Epithelial cell of proximal tubule (primary cell): ENCODE measurements at regions not wholly inside any gene's neighbourhood (a gene's known extent, or its start where the extent isn't known, plus 50 kb on each side); places are given as distances from the start of the nearest gene placed in this dataset.

Experiments
- DNase-seq: peaks from one replicate; pipeline ENCODE4 v3.0.0-alpha.2; 2011; ENCODE audit warnings: low read depth
- H3K4me3 ChIP-seq: 2 replicates; pipeline ENCODE4 v1.5.1; 2011; ENCODE audit warnings: low read depth, mild to moderate bottlenecking, low read length
- CTCF ChIP-seq: conservative IDR thresholded peaks from 2 replicates; pipeline ENCODE4 v1.5.1; 2012; ENCODE audit warnings: low read depth, mild to moderate bottlenecking, low read length

- DNase-seq = no peak
- no peak for TF ChIP-seq CTCF
- no peak overlapping the region for H3K4me3 ChIP-seq
Measured at GRCh38 chr2:65507102-65508069, 75.0 kb upstream of the SPRED2 start.

- TF ChIP-seq CTCF = no peak
- DNase-seq = no peak
- H3K4me3 ChIP-seq = no peak overlapping the region
Measured at GRCh38 chr2:65504814-65505697, 72.7 kb upstream of the SPRED2 start.

GRCh38 chr2:65504201-65504600 is 71.8 kb upstream of the SPRED2 start:
- DNase-seq = no peak
- no peak overlapping the region for H3K4me3 ChIP-seq
- no peak for TF ChIP-seq CTCF

- no peak overlapping the region for H3K4me3 ChIP-seq
- no peak for TF ChIP-seq CTCF
- DNase-seq = no peak
Measured at GRCh38 chr2:65503746-65504145, 71.3 kb upstream of the SPRED2 start.

- no peak for TF ChIP-seq CTCF
- DNase-seq = no peak
- no peak overlapping the region for H3K4me3 ChIP-seq
Measured at GRCh38 chr2:65501836-65502235, 69.4 kb upstream of the SPRED2 start.

GRCh38 chr2:65501074-65501473 is 68.7 kb upstream of the SPRED2 start:
- no peak overlapping the region for H3K4me3 ChIP-seq
- TF ChIP-seq CTCF = no peak
- no peak for DNase-seq
